ENCODE measurements at regions not wholly inside any gene's neighbourhood (a gene's known extent, or its start where the extent isn't known, plus 50 kb on each side); places are given as distances from the start of the nearest gene placed in this dataset.

- no peak for ATAC-seq
- WGBS, 2 donors (ENCODE audit: low coverage in 1 of 2) = 48 to 50% methylated on average over 4 of the region's 4 CpGs
- TF ChIP-seq, protein P1, sequence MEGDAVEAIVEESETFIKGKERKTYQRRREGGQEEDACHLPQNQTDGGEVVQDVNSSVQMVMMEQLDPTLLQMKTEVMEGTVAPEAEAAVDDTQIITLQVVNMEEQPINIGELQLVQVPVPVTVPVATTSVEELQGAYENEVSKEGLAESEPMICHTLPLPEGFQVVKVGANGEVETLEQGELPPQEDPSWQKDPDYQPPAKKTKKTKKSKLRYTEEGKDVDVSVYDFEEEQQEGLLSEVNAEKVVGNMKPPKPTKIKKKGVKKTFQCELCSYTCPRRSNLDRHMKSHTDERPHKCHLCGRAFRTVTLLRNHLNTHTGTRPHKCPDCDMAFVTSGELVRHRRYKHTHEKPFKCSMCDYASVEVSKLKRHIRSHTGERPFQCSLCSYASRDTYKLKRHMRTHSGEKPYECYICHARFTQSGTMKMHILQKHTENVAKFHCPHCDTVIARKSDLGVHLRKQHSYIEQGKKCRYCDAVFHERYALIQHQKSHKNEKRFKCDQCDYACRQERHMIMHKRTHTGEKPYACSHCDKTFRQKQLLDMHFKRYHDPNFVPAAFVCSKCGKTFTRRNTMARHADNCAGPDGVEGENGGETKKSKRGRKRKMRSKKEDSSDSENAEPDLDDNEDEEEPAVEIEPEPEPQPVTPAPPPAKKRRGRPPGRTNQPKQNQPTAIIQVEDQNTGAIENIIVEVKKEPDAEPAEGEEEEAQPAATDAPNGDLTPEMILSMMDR (IDR thresholded peaks at IDR 0.05) = no peak
- TF ChIP-seq EP300 (IDR thresholded peaks at IDR 0.05) (no peak), POLR2A (IDR thresholded peaks at IDR 0.05) (no peak), POLR2AphosphoS5 (IDR thresholded peaks at IDR 0.05) (no peak)
Observed at GRCh38 chr4:189092581-189092980, 848.1 kb upstream of the FRG1 start.

DNA sequence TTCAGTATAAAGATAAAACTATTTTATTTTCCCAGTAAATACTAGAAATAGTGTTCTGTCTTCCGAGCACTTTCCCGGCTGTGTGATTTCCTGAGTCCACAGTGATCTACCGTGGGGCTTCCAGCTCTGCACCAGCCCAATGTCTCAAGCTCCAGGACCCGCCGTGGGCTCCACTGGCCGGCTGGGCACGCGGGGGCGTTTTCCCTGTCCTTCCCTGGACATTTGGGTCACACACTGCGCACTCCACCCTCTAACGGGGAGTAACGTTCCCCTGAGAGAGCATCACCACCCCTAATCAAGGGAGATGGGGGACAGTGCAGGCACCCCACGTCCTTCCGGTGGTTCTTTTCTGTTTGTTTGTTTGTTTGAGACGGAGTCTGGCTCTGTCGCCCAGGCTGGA is 844.6 kb upstream of the FRG1 start:
- WGBS, 2 donors (ENCODE audit: low coverage in 1 of 2) = 93 to 94% methylated on average over 11 to 12 of the region's 16 CpGs
- Histone ChIP-seq H3K9me3 (no peaks in the 10 kb centered on the region), H3K4me1 (no peaks in the 10 kb centered on the region), H3K4me3 (no peak overlapping the region), H3K27me3 (no peaks in the 10 kb centered on the region), H3K36me3 (no peaks in the 10 kb centered on the region), H3K27ac (no peak overlapping the region)
- no peak for ATAC-seq
- no peak for TF ChIP-seq POLR2A (IDR thresholded peaks at IDR 0.05)
- no peak for TF ChIP-seq EP300 (IDR thresholded peaks at IDR 0.05)
- no peak for TF ChIP-seq POLR2AphosphoS5 (IDR thresholded peaks at IDR 0.05)
- TF ChIP-seq, protein P1 (IDR thresholded peaks at IDR 0.05) = no peak

More at GRCh38 chr4:189092581-189092980, 848.1 kb upstream of the FRG1 start:
- no peaks in the 10 kb centered on the region for H3K36me3 ChIP-seq
- H3K4me1 ChIP-seq = no peaks in the 10 kb centered on the region
- no peak overlapping the region for H3K4me3 ChIP-seq
- H3K9me3 ChIP-seq = no peaks in the 10 kb centered on the region
- H3K27ac ChIP-seq = no peak overlapping the region
- no peaks in the 10 kb centered on the region for H3K27me3 ChIP-seq

DNA sequence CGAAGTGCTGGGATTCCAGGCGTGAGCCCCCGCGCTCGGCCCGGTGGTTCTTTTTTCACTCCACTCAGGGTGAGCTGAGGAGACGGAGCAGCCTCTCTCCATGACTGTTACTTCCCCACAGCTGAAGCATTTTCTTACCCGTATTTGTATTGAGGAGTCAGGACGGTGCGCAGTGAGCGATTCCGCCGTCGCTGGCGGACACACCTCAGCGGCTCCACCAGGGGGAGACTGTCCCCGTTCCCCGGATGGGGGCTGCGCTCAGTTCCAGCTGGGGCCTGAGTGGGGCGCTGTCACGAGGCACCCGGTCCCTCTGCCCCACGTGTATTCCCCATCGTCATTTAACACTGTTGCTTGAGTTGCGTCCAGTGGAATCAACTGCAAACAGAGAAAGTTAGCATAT is 844.0 kb upstream of the FRG1 start:
- ATAC-seq = no peak
- Histone ChIP-seq H3K4me1 (no peaks in the 10 kb centered on the region), H3K36me3 (no peaks in the 10 kb centered on the region), H3K27me3 (no peaks in the 10 kb centered on the region), H3K4me3 (no peak overlapping the region), H3K9me3 (no peaks in the 10 kb centered on the region), H3K27ac (no peak overlapping the region)
- TF ChIP-seq EP300 (IDR thresholded peaks at IDR 0.05) = no peak
- no peak for TF ChIP-seq POLR2AphosphoS5 (IDR thresholded peaks at IDR 0.05)
- TF ChIP-seq, protein P1 (IDR thresholded peaks at IDR 0.05) = no peak
- no peak for TF ChIP-seq POLR2A (IDR thresholded peaks at IDR 0.05)
- WGBS, 2 donors (ENCODE audit: low coverage in 1 of 2) = 89% methylated on average over 21 of the region's 25 CpGs; no CpG with 5 or more reads in 1 of the 2 donors

DNA sequence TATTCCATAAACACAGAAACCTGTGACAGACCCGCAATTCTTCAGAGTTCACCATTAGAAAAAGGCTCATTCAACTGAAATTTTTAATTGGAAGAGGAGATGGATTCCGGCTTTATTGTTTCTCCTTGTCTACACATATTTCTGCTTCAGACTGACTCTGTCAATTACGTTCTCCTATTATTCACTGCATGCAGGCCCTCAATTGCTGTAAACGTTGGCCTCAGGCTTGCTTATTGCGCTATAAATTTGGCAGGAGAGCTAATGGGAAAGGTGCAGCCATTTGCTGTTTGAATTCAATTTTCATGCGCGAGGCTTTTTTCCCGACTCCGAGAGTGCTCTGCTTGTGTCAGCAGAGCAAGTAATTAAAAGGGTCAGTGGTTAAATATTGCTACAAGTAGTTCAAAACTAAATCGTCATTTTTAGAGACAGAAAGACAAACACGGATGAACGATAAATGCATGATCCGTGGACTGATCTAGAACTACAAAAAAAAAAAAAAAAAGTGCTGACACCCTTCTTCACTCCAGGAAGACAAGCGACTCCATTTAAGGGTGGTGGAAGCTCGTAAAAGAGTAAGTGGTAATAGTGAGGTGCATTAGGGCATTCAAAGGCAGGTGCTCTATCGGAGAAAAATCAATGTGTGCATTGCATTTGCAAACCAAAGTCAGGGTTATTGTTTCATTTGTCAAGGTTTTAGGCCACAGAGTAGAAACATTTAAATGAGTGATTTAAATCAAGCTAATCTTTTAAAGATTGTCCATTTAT is 841.6 kb upstream of the FRG1 start:
- Histone ChIP-seq H3K27ac (no peak overlapping the region), H3K4me1 (no peaks in the 10 kb centered on the region), H3K4me3 (no peak overlapping the region), H3K27me3 (no peaks in the 10 kb centered on the region), H3K9me3 (no peaks in the 10 kb centered on the region), H3K36me3 (no peaks in the 10 kb centered on the region)
- 83 to 88% methylated on average over 15 to 16 of the region's 16 CpGs for WGBS, 2 donors (ENCODE audit: low coverage in 1 of 2)
- ATAC-seq = no peak
- TF ChIP-seq, protein P1 (IDR thresholded peaks at IDR 0.05) = no peak
- TF ChIP-seq EP300 (IDR thresholded peaks at IDR 0.05) = no peak

DNA sequence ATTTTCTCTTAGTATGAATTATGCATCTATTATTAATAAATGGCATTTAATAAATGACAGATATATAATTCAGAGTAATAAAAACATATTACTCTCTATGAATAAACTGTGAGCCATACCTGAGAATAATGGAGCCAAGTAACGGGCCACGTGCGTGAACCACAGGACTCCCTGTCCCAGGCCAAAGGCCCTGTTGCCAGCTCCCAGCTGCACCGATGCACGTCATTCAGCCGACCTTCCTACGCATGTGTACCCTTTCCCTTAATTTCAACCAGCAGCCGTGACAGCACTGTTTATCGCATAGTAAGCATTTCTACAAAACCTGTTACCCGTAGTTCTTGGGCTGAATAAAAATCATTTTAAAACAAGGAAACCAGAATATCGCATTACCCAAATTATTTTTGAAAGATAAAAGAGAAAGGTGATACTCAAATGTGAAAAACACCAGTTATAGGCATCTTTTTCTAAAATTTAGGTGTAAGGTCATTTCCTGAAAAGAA is 827.2 kb upstream of the FRG1 start:
- TF ChIP-seq, protein P1 (IDR thresholded peaks at IDR 0.05) = no peak
- TF ChIP-seq EP300 (IDR thresholded peaks at IDR 0.05) (no peak), POLR2AphosphoS5 (IDR thresholded peaks at IDR 0.05) (no peak), POLR2A (IDR thresholded peaks at IDR 0.05) (no peak)
- no peaks in the 10 kb centered on the region for H3K4me1 ChIP-seq
- 84 to 94% methylated on average over 10 to 11 of the region's 11 CpGs for WGBS, 2 donors (ENCODE audit: low coverage in 1 of 2)
- no peak overlapping the region for H3K27ac ChIP-seq
- H3K4me3 ChIP-seq = no peak overlapping the region
- no peaks in the 10 kb centered on the region for H3K9me3 ChIP-seq
- no peaks in the 10 kb centered on the region for H3K36me3 ChIP-seq
- ATAC-seq = no peak
- no peaks in the 10 kb centered on the region for H3K27me3 ChIP-seq

All from gastroesophageal sphincter (tissue), 4 donors.